HCT116 (cell line): ENCODE measurements at regions not wholly inside any gene's neighbourhood (a gene's known extent, or its start where the extent isn't known, plus 50 kb on each side); places are given as distances from the start of the nearest gene placed in this dataset.

Experiments used
- ATAC-seq: fragments of 200-7000 bp; cut with Tn5 transposase; 2 replicates; pipeline ENCODE4 v1.9.1; 2020; ENCODE audit warnings: mild to moderate bottlenecking, moderate library complexity
- BruUV-seq: library from RNA; stranded (reverse); fragments of 400-500 nt; replicated peaks from 2 replicates; lab custom pipeline; 2021; lab: Mats Ljungman, UMichigan
- CTCF ChIA-PET: fragments of 300-600 bp; sonication (Branson Sonifier 250); formaldehyde crosslinking; loops from one replicate; lab custom pipeline; 2021; ENCODE audit warnings: antibody characterized with exemption; lab: Charles Lee
- POLR2A ChIA-PET: fragments of 300-600, 350-600 bp; sonication (Branson Sonifier 250); formaldehyde crosslinking; loops from one replicate; lab custom pipeline; 2021; ENCODE audit warnings: antibody characterized with exemption; lab: Charles Lee
- RAD21 ChIA-PET, 2 experiments: fragments of 300-600 bp; sonication (Branson Sonifier 250); formaldehyde crosslinking; loops; one replicate each; lab custom pipeline; 2023; ENCODE audit warnings: low total read pairs in 2 of 2; ENCODE audit not compliant: uncharacterized antibody in 2 of 2, unreplicated experiment in 2 of 2, low non-redundant PET in 1 of 2; lab: Charles Lee
- DNase-seq: peaks from one replicate; pipeline ENCODE4 v3.0.0-alpha.2; 2010; ENCODE audit warnings: low read depth, low spot score
- H2AFZ ChIP-seq: fragments of 200-600 bp; shearing (Covaris generic), sonication (generic); 2 replicates; pipeline ENCODE4 v1.6.1; 2017; ENCODE audit warnings: low read depth, mixed run types, mixed read lengths, antibody characterized with exemption, low read length; ENCODE audit not compliant: poor library complexity, severe bottlenecking
- H3K27ac ChIP-seq: 2 replicates; pipeline ENCODE4 v1.5.1; 2012; ENCODE audit warnings: low read depth, low read length
- H3K27me3 ChIP-seq: fragments of 200-600 bp; sonication (generic); 2 replicates; pipeline ENCODE4 v1.6.1; 2016; ENCODE audit warnings: mixed run types, low read length, mixed read lengths; ENCODE audit not compliant: insufficient read depth
- H3K36me3 ChIP-seq, 2 experiments: fragments of 200-500 bp in 1 of 2; fragments of 200-600 bp in 1 of 2; sonication (Bioruptor generic) in 1 of 2; sonication (generic) in 1 of 2; 2 replicates each; pipeline versions ENCODE4 v1.5.1 to v1.6.1; 2014 to 2016; ENCODE audit warnings: low read length in 2 of 2, inconsistent platforms in 1 of 2, mixed read lengths in 1 of 2, mixed run types in 1 of 2; ENCODE audit not compliant: insufficient read depth in 2 of 2, control insufficient read depth in 1 of 2
- H3K4me1 ChIP-seq, 2 experiments: fragments of 200-600 bp in 1 of 2; sonication (generic) in 1 of 2; 2 replicates each; pipeline versions ENCODE4 v1.5.1 to v1.6.1; 2012 to 2017; ENCODE audit warnings: low read length in 2 of 2, inconsistent platforms in 1 of 2, mild to moderate bottlenecking in 1 of 2, mixed read lengths in 1 of 2, mixed run types in 1 of 2, moderate library complexity in 1 of 2; ENCODE audit not compliant: insufficient read depth in 2 of 2, control insufficient read depth in 1 of 2
- H3K4me2 ChIP-seq: fragments of 200-600 bp; sonication (generic); 2 replicates; pipeline ENCODE4 v1.6.1; 2017; ENCODE audit warnings: mixed run types, low read length, mixed read lengths
- H3K4me3 ChIP-seq, 2 experiments: fragments of 200-600 bp in 1 of 2; sonication (generic) in 1 of 2; replicated peaks in 1 of 2; 2 replicates each; pipeline ENCODE4 v1.5.1; 2011 to 2016; ENCODE audit warnings: low read length in 2 of 2, control low read depth in 1 of 2, low read depth in 1 of 2, mild to moderate bottlenecking in 1 of 2, mixed read lengths in 1 of 2, mixed run types in 1 of 2
- H3K79me2 ChIP-seq: fragments of 200-600 bp; sonication (generic); 2 replicates; pipeline ENCODE4 v1.6.1; 2017; ENCODE audit warnings: mild to moderate bottlenecking, mixed run types, low read length, moderate library complexity, mixed read lengths; ENCODE audit not compliant: insufficient read depth
- H3K9ac ChIP-seq: fragments of 200-600 bp; sonication (generic); 2 replicates; pipeline ENCODE4 v1.6.1; 2016; ENCODE audit warnings: low read length, mixed read lengths
- H3K9me2 ChIP-seq: fragments of 200-600 bp; sonication (generic), shearing (Covaris generic); 2 replicates; pipeline ENCODE4 v1.6.1; 2017; ENCODE audit warnings: mixed run types, mild to moderate bottlenecking, moderate library complexity; ENCODE audit not compliant: insufficient read depth
- H3K9me3 ChIP-seq, 2 experiments: fragments of 200-500 bp in 1 of 2; fragments of 200-600 bp in 1 of 2; sonication (Bioruptor generic) in 1 of 2; sonication (generic) in 1 of 2; 2 replicates each; pipeline ENCODE4 v1.6.1; 2014 to 2017; ENCODE audit warnings: low read length in 2 of 2, mixed read lengths in 2 of 2, inconsistent platforms in 1 of 2, low read depth in 1 of 2, mild to moderate bottlenecking in 1 of 2, mixed run types in 1 of 2, moderate library complexity in 1 of 2; ENCODE audit not compliant: control insufficient read depth in 1 of 2, insufficient read depth in 1 of 2
- H4K20me1 ChIP-seq: fragments of 200-600 bp; sonication (generic), shearing (Covaris generic); 2 replicates; pipeline ENCODE4 v1.6.1; 2017; ENCODE audit warnings: mixed run types, mild to moderate bottlenecking, moderate library complexity; ENCODE audit not compliant: insufficient read depth
- CBX3 ChIP-seq: IDR thresholded peaks from 2 replicates; pipeline ENCODE4 v1.6.1; 2012; ENCODE audit warnings: low read depth
- EGR1 ChIP-seq: IDR thresholded peaks from 2 replicates; pipeline ENCODE4 v1.6.1; 2012; ENCODE audit warnings: low read depth
- ELF1 ChIP-seq: IDR thresholded peaks from 2 replicates; pipeline ENCODE4 v1.6.1; 2012; ENCODE audit warnings: low read depth, borderline replicate concordance
- EZH2 ChIP-seq: fragments of 200-600 bp; sonication (generic); IDR thresholded peaks from 2 replicates; pipeline ENCODE4 v1.6.1; 2017; ENCODE audit warnings: antibody characterized with exemption, mixed run types
- EZH2phosphoT487 ChIP-seq: fragments of 200-600 bp; IDR thresholded peaks from 2 replicates; pipeline ENCODE4 v1.6.1; 2018; ENCODE audit warnings: antibody characterized with exemption, borderline replicate concordance
- FOSL1 ChIP-seq: IDR thresholded peaks from 2 replicates; pipeline ENCODE4 v1.6.1; 2012; ENCODE audit warnings: low read depth
- JUND ChIP-seq: IDR thresholded peaks from 2 replicates; pipeline ENCODE4 v1.6.1; 2012
- POLR2A ChIP-seq: IDR thresholded peaks from 2 replicates; pipeline ENCODE4 v1.7.0; 2011; ENCODE audit warnings: borderline replicate concordance; ENCODE audit not compliant: insufficient read depth, insufficient read length; ENCODE audit errors: extremely low read depth
- RAD21 ChIP-seq: IDR thresholded peaks from 2 replicates; pipeline ENCODE4 v1.6.1; 2012; ENCODE audit warnings: low read depth, mild to moderate bottlenecking
- REST ChIP-seq: IDR thresholded peaks from 2 replicates; pipeline ENCODE4 v1.6.1; 2012; ENCODE audit warnings: low read depth
- SIN3A ChIP-seq: IDR thresholded peaks from 2 replicates; pipeline ENCODE4 v1.6.1; 2012; ENCODE audit warnings: low read depth
- SP1 ChIP-seq: IDR thresholded peaks from 2 replicates; pipeline ENCODE4 v1.6.1; 2012; ENCODE audit warnings: low read depth
- SRF ChIP-seq: IDR thresholded peaks from 2 replicates; pipeline ENCODE4 v1.6.1; 2012; ENCODE audit warnings: low read depth
- TCF7L2 ChIP-seq: IDR thresholded peaks from 2 replicates; pipeline ENCODE4 v1.7.0; 2011; ENCODE audit warnings: borderline replicate concordance, inconsistent platforms; ENCODE audit not compliant: insufficient read depth, insufficient read length; ENCODE audit errors: extremely low read depth
- ZBTB33 ChIP-seq: IDR thresholded peaks from 2 replicates; pipeline ENCODE4 v1.6.1; 2011; ENCODE audit warnings: mild to moderate bottlenecking, low read length, moderate library complexity; ENCODE audit not compliant: insufficient replicate concordance; ENCODE audit errors: extremely low read depth
- ZNF274 ChIP-seq: fragments of 200-500 bp; sonication (Bioruptor generic); IDR thresholded peaks from 2 replicates; pipeline ENCODE4 v1.6.1; 2014; ENCODE audit warnings: mild to moderate bottlenecking, low read depth, low read length, inconsistent platforms
- intact Hi-C: fragments of 100-400 bp; cut with micrococcal nuclease; formaldehyde crosslinking; loops from 2 replicates; pipeline ENCODE4 v1.10.0; 2022
- TF ChIP-seq, protein P1 (sequence below): IDR thresholded peaks from 2 replicates; pipeline ENCODE4 v1.6.1; 2012

DNA sequence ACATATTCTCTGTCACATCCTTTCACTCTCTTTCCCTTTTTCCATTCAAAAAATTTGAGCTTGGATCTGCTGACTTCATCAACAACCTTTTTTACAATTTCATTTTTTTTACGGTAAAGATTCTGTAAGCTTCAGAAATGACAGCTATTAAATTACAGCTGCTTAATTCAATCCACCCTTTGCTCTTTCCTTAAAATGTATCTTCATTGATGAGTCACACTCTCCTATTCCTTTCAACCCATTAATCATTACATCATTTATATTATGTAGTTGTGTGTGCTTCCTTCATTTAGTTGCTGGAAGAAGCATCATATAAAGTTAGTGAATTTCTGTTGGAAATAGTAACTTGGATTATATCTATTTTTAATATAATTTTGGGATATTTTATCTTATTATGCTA, 67.1 kb upstream of the MAGI2 start:
- H3K9ac ChIP-seq = no peak overlapping the region

DNA sequence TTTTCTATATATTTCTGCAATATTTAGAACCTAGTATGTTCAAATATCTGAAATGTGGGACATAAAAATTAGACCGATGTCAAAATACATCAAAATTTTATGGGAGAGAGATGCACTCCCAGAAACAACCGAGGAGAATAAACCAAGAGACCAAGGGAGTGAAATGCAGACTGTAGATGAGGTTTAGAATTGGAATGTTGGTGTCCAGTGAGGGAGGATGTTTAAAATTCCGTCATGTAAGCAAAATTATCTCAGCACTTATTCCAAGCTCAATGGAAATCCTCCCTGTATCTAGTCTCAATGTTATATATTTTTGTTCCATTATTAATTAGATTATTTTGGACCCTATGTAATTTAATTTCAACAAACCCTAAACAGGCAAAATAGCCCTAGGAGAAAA, 61.9 kb upstream of the MAGI2 start:
- ChIA-PET RAD21 (no interaction called here), POLR2A (no interaction called here)
- no peak for TF ChIP-seq EGR1
- TF ChIP-seq SIN3A = no peak
- no peak for TF ChIP-seq FOSL1
- TF ChIP-seq, protein P1, sequence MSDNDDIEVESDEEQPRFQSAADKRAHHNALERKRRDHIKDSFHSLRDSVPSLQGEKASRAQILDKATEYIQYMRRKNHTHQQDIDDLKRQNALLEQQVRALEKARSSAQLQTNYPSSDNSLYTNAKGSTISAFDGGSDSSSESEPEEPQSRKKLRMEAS = no peak
- TF ChIP-seq JUND = no peak
- no peak for TF ChIP-seq EZH2phosphoT487
- no peak for TF ChIP-seq ELF1
- no peak for TF ChIP-seq REST
- TF ChIP-seq ZBTB33 = no peak
- no peak for TF ChIP-seq ZNF274
- TF ChIP-seq CBX3 = no peak
- TF ChIP-seq TCF7L2 = no peak
- no peak for TF ChIP-seq RAD21
- no peak for TF ChIP-seq EZH2
- no peak for TF ChIP-seq SP1
- no peak for TF ChIP-seq SRF
- no peak for TF ChIP-seq POLR2A

More for the DNA sequence above, 67.1 kb upstream of the MAGI2 start:
- BruUV-seq = no TSS peak
- intact Hi-C loops = no loop called here
- Histone ChIP-seq H3K27ac (no peak overlapping the region), H3K4me1 (peaks cover 0 to 10% of the 10 kb centered on the region in 2 experiments; a peak in 2 of 4 replicates), H3K79me2 (no peaks in the 10 kb centered on the region), H3K9me2 (0 out of 2 replicates have a peak, but pooled peaks cover 5% of the 10 kb centered on the region), H3K4me3 (no peak overlapping the region), H2AFZ (no peak overlapping the region)
- POLR2A ChIA-PET = no interaction called here
- no peak for TF ChIP-seq EZH2phosphoT487
- TF ChIP-seq, all 23 proteins: peak for 0
- DNase-seq (no peak), ATAC-seq (no peak)
- Histone ChIP-seq H3K4me2 (no peak overlapping the region), H3K36me3 (no peaks in the 10 kb centered on the region), H3K9me3 (no peaks in the 10 kb centered on the region), H3K27me3 (no peaks in the 10 kb centered on the region), H4K20me1 (no peaks in the 10 kb centered on the region)
- ChIA-PET RAD21 (no interaction called here), CTCF (no interaction called here)

More for the DNA sequence above, 61.9 kb upstream of the MAGI2 start:
- no peak overlapping the region for H3K9ac ChIP-seq
- DNase-seq (no peak), ATAC-seq (no peak)
- H3K9me3 ChIP-seq = no peaks in the 10 kb centered on the region
- intact Hi-C loops = no loop called here
- CTCF ChIA-PET = no interaction called here
- H2AFZ ChIP-seq = no peak overlapping the region
- BruUV-seq = no TSS peak
- no peaks in the 10 kb centered on the region for H3K79me2 ChIP-seq
- H3K36me3 ChIP-seq = no peaks in the 10 kb centered on the region
- H3K9me2 ChIP-seq = 0 out of 2 replicates have a peak, but pooled peaks cover 5% of the 10 kb centered on the region
- no peaks in the 10 kb centered on the region for H3K4me1 ChIP-seq
- H3K27me3 ChIP-seq = no peaks in the 10 kb centered on the region
- H3K4me2 ChIP-seq = no peak overlapping the region
- H3K27ac ChIP-seq = no peak overlapping the region
- H3K4me3 ChIP-seq = no peak overlapping the region
- no peaks in the 10 kb centered on the region for H4K20me1 ChIP-seq
